NCI-H2196 (cell line): ENCODE measurements at regions not wholly inside any gene's neighbourhood (a gene's known extent, or its start where the extent isn't known, plus 50 kb on each side); places are given as distances from the start of the nearest gene placed in this dataset.

Source experiments
- DNase-seq: peaks from one replicate; lab custom pipeline; 2025; ENCODE audit not compliant: unreplicated experiment; lab: John Stamatoyannopoulos, UW

DNA sequence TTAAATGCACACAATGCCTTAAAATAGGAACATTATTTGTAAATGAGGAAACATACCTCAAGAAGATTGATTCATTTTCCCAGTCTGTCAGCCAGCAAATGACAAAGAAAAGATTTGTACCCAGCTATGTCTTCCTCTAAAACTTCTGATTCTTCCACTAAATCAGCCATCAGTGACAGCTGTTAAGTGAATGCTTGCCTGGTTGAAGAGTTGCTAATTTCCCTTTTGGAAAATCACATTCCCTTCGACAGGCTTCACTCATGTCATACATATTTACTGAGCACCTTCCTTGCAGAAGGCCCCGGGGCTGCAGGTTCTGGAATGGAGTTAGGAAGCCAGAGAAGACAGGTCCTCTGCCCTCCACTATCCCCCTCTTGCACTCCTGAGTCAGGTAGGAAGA lies 112.0 kb upstream of the SLC66A3 start:
- no peak for DNase-seq

DNA sequence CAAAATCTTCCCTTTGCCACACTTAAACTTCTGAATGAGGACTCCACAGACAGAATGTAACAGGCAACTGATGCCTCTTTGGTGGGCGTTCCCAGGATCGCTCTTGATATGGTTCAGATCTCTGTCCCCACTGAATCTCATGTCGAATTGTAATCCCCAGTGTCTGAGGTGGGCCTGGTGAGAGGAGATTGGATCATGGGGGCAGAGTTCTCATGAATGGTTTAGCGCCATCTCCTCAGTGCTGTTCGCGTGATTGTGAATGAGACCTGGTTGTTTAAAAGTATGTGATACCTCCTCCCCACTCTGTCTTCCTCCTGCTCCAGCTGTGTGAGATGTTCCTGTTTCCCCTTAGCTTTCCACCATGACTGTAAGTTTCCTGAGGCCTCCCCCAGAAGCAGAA lies 111.1 kb upstream of the SLC66A3 start:
- DNase-seq = no peak

DNA sequence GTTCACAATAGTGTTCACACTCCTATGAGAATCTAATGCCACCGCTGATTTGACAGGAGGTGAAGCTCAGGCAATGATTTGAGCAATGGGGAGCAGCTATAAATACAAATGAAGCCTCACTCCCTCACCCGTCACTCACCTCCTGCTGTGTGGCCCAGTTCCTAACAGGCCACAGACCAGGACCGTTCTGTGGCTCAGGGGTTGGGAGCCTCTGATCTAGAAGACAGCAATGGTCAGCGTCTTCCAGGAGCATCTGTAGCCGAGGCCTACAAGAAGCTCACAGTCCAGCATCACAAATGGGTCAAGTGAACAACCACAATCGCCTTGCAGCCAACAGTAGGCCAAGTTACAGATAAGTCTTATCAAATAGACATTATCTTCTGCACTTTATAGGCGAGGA lies 110.0 kb upstream of the SLC66A3 start:
- no peak for DNase-seq

DNA sequence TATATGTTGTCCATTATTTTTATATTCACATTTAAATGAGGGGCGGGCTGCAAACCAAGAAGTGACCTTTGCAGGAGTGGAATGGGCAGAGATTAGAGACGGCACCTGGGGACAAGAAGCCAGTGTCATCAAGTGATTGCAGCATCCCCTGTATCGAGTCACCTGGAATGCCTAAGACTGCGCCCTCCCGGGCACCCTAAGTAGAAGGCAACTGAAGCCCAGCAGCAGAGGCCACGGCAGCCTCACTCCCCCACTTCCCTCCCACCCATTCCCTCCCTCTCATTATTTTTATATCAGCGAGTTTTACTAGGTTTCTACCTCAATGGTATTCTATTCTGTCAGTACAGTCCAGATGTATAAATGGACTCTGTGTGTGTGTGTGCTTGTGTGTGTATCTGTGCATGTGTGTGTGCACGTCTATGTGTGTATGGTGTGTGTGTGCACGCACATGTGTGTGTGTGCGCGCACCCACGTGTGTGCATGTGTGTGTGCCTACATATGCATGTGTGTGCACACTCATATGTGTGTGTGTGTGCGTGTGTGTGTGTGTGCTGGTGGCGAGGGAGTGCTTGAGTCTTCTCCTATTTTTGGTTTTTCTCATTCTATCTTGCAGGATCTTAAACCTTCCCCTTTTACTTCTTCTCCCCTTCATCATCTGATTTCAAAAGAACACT lies 106.8 kb upstream of the SLC66A3 start:
- DNase-seq = no peak

DNA sequence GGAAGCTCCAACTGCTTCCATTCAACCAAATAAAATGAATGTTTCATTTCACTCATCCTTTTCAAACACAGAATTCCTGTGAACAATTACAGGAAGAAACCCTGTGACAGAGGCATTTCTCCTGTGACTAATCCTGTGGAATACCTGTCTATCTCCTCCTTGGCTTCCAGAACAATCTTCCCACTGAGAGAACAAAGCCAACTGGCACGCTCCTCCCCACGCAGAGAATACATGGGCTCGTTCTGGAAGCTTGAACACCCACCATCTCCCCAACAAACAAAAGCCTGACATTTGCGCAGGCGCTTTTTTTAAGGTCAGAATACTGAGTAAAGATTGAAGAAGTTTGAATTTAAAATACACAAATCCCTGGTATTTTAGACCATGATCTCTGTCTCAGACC lies 104.7 kb upstream of the SLC66A3 start:
- no peak for DNase-seq

DNA sequence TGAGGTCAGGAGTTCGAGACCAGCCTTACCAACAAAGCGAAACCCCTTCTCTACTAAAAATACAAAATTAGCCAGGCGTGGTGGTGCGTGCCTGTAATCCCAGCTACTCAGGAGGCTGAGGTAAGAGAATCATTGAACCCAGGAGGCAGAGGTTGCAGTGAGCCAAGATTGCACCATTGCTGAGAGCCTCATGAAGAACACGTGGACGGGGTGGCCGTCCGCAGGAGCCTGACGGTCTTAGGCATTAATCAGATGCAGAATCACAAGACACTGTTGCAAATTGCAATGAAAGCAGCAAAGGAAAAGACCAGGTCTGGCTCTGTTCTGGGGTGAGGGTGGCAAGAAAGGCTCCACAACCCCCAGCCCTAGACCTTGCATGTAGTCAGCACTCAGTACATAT lies 104.0 kb upstream of the SLC66A3 start:
- DNase-seq = no peak

DNA sequence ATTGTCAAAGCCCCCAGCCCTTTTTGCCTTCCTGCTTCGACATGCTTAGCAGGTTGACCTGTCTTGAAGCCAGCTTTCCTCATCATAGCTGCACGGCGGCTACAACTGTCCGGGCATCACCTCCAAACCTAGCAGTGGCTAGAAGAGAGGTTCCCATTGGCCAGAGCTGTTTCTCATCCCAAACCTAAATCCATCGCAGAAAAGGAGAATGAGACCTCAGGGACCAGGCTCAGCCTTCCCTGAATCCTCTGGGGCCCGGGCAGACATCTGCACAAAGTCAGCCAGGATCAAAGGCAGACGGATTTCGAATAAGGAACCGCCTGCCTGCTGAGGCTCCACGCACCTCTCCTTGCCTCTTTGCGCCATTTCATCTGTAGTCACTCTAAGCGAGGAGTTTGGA lies 101.7 kb upstream of the SLC66A3 start:
- DNase-seq = no peak

DNA sequence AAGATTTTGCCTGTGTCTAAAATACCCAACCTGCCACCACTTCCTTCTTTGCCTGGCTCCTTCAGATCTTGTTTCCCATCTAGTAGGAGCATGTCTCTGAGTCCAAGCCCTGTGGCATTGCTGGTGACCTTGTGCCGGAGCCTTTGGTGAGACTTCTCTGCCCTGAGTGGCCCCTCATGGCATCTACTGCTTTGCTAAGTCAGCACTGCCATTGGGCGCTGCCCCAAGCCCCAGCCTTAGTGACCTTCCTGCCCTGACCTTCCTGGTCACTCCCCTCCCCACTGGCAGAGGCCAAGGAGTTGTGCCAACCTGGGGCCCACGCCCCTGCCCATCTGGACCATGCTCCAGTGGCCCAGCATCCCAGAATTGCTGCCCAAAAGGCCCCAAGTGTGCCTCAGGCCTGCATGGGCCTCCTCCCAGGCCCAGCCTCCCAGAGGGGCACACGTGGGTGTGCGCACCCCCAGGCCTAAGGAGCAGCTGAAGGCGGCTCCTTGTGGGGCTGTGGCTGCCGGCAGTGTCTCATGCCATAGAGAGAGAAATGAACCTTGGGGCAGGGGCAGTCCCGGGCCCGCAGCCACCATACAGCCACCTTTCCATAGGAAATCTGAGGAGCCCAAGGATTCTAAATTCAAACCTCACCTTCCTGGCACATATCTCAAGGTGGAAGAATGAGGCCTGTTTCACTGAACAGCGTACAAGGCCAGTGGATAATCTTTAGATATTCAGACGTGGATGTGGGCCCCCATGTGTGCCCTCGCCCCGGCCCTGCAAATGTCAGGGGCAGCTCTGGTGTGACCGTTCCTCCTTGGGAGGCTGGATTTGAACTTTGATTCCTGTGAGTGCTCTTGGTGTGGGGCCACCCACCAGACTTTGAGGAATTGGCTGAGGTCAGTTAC lies 100.2 kb upstream of the SLC66A3 start:
- DNase-seq = no peak

DNA sequence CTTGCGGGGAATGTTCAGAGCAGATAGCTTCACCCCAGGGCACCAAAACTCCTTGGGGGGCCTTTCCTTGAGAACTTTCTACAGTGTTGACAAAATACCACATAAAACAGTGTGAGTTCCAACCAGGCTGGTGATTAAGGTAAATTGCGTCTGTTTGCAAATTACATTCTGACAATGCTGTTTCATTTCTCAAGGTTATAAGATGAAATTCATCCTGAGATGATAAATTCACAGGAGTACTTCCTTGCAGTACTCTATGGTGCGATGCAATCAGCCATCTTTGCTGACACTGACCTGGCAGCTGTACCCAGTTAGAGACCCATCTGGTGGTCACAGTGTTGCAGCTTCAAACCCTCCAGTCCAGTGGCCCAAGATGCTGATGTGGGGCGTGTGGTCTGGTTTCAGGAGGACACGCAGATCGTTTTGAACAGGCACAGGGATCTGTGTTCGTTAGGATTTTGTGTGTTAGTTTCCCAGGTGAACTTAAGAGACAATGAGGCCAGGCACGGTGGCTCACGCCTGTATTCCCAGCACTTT lies 99.5 kb upstream of the SLC66A3 start:
- DNase-seq = no peak

DNA sequence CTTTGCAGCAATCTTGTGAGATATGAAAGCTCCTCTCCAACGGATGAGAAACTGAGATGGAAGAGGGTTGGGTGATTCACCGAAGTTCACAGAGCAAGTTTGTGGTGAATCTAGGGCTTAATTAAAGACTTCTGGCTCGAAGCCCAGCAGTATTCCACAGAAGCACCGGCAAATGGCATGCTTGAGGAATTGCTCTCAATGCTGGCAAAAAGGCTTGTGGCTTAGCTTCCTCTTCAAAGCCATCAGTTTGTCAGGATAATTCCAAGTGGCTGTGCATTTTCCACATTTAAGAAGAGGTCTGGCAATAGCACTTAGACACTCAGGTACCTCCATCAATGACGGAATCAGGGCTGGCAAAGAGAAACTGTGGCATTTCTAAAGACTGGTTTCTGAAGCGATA lies 98.7 kb upstream of the SLC66A3 start:
- DNase-seq = peak; percentile 34

DNA sequence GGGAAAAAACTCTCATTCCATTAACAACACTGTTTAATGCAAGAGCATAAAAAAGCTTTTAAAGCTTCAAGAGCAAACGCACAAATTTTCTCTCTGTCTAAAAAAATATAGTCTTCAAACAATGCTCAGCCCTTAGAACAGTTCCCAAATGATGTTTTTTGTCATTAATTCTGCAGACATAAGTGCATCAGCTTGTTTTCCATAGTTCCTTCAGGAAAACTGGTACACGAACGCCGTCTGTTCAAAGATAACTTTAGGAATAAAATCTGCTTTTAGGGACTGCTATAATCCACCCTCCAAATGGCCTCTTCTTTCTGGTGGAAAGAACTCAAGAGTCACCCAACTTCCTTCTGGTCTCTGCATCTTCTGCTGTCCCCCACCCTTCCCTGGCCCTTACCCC lies 98.2 kb upstream of the SLC66A3 start:
- DNase-seq = no peak

DNA sequence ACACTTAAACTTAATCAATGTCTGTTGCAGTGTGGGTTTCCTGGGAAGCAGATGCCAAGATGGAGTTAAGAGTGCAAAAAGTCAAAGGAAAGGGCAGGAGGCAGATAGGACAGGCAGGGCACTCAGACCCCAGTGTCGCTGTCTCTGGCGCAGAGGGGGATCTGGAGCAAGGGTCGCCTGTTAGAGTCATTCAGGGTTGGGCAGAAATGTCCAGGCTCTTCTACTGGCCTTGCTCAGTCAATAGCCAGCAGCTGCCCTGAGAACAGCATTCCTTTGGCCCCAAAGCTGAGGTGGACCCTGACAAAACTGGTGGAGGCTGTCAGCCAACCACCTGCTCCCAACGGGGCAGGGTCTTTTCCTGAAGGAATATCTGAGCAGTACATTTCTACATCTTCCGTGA lies 97.1 kb upstream of the SLC66A3 start:
- DNase-seq = no peak

DNA sequence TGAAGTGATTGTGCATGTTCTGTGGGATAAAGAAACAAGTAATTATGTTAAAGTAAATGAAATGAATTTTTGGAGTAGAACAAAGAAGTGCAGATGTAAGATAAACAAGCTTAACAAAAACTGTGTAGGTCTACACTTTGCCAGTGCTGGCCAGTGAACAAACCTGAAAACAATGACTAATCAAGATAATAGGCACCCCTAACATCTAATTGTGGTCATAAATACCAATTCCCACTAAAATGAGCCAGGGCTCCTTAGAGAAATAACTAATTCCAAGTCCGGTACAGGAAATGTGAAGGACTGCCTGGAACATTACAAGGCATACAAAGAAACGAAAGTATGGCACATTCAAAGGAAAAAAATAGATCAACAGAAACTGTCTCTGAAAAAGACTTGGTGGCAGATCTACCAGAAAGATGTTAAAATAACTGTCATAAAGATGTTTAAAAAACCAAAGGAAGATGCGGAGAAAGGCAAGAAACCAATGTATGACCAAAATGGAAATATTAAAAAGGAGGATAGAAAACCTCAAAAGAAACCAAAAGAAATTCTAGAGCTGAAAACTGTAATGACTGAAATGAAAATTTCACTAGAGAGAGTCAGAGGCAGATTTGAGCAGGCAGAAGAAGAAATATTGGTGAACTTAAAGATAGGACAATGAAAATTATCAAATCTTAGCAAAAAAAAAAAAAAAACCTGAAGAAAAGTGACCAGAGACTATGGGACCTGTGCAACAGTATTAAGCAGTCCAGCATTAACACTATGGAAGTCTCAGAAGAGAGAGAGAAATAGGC lies 94.7 kb upstream of the SLC66A3 start:
- DNase-seq = no peak

DNA sequence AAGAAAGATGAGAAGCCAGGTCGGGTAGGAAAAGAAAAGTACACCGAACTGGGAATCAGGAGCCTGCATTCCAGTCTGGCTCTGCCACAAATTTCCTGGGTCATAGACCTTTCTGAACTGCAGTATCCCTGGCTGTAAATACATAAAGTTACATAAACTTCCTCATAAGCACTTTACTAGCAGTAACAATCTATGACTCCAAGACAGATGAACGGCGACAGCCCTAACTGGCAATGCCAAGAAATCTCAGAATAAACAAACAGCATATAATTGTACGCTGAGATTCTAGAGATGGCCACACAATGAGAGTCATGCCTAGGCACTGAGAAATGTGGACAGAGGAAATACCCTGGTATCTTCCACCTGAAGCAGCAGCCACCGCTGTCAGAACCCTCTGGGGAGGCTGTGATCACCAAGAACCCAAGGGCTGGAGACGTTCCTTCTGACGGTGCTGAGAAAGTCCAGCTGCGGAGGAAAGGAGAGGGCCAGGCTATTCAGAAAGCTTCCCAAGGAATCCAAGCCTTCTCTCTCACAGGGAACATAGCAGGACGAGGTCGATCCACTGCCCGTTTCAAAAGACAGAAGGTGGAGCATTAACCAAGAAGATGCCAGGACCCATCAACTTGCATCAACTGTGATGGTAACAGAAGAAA lies 89.3 kb upstream of the SLC66A3 start:
- no peak for DNase-seq

DNA sequence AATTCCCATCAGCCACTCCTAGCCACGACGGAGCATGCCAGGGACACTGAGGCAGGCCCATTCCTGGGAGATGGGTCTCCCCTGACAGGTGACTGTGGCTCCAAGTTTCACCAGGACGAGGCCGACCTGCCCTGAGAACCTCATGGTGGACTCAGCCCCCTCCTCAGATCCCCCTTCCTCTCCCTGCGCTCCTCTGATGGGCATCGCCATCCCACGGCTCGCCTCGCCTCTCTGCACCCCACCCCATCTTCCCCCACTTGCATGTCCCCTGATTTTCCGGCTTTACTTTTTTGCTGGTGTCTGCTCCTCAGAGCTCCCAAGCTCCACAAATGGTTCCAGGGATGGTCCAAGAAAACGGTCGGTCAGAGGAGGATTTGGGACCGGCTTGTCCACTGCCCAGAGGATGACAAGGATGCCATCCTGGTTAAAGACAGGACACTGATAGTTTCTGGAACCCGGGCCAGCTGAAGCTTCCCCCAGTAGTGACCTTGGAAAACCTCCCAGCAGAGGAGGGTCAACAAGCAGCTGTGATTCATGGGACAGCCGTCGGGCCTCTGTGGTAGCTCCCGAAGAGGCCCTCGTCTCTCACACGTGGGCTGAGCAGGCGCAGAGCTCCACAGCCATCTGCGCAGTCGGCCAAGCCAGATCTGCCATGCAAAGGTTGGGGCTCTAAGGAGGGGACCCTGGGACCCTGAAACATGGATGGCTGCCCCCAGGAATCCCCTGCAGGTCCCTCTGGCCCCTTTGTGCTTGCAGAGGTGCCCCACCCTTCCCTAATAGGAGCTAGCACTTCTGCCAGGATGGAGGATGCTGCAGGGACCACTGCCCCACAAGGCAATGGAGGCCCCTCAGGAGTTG lies 87.8 kb upstream of the SLC66A3 start:
- DNase-seq = no peak

DNA sequence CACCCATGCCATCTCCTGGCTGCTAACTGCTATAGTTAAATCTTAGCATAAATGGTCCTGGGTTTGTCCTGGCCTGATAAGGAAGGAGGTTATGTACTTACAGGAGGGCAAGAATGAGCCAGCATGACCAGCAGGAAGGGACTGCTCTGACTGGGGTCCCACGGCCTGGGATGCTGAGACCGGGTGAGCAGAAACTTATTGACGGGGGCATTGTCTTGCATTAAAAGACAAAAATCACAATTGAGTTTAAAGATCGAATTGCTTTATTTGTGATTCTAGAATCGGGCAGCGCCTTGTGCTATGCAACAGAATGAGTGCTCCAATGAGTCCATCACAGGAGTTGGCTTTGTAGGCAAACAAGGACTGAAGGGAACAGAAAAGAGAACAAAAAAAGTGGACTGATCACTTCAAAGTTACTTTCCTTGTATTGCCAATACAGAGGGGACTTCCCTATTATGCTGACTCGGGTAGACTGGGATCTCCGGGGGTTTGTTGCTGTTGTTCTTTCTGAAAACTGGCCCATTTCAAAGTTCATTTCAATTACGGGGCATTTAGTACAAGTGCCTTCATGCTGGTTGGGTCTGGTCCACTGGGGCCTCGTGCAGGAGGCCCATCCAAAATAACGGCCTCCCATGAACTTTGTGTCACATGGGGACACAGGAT lies 87.1 kb upstream of the SLC66A3 start:
- DNase-seq = no peak

DNA sequence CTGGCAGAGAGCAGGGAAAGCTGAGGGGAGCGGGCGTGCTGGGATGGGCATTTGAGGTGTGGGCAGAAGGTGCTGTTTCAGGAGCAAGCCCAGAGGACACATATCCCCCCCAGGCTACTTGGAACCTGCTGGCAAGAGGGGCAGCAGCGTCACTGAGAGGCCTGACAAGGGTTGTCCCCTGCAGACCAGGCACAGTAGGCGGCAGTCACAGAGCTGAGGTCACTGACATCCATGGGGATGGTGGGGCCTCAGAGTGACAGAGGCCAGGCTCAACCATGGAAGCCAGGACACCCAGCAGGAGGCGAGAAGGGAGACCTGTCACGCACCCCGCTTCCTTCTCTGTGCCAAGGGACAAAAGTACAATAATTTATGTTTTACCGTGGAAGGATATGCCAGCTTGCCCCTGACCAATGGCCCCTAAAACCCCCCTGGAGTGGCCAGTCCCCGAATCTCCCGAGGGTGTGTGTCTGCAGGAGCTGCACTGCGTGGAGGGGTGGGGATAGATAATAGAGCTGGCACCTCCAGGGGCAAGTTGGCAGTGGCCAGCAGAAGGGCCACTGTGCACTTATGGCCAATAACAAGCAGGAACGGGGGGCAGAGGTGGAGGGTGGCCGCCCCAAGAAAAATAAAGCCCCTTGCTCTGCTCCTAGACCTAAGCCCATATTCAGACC lies 86.3 kb upstream of the SLC66A3 start:
- no peak for DNase-seq

DNA sequence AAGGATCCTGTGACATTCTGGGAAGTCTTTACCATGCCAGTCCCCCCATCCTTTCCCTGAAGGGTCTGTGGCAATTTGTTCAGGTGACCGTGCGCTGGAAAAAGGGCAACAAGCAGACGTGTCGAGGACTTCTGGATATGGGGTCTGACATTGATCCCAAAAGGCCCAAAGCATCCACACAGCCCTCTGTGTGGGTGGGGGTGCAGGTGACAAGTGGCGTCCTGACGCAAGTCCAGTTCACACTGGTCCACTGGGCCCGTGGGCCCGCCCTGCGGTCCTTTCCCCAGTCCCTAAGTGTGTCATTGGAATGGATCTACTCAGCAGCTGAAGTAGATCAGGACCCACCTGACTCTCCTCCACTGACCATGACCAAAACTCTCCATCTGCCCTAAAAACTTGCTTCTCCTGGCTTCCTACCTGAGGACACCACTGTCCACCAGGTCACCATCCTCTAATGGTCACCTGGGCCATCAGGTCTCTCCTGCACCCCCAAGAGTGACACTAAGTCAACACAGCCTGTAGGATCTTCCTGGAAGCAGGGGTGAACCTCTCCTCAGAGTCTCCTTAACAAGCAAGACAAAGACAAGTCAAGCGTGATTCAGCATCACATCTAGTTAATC lies 85.6 kb upstream of the SLC66A3 start:
- no peak for DNase-seq

DNA sequence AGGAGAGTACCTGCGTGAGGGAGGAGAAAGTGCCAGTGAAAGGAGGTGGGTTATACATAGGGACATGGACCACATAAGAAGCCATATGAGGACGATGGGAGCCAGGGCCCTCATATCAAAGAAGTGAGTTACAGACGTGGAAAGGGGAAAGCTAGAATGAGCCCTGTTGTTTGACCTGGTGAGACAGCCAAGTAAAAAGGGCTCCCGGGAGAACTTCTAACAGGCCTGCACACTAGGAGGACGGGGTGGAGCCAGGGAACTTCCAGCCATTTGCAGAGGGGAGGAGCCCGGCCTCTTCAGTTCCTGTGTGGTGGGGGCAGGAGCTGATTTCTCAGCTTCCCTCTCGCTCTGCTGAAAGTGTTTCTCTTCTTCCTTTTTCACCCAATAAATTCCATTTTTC lies 84.1 kb upstream of the SLC66A3 start:
- no peak for DNase-seq
